IPS-NIHi7 (cell line): ENCODE measurements at regions not wholly inside any gene's neighbourhood (a gene's known extent, or its start where the extent isn't known, plus 50 kb on each side); places are given as distances from the start of the nearest gene placed in this dataset.
"Not testable (repeated sequence)": the region's sequence is repeated elsewhere in the genome, so short reads cannot be mapped to it uniquely, and the experiment has no call there.

Source experiments
- DNase-seq: peaks from one replicate; pipeline ENCODE4 v3.0.0; 2012; ENCODE audit warnings: mixed read lengths; ENCODE audit errors: extremely low spot score

DNA sequence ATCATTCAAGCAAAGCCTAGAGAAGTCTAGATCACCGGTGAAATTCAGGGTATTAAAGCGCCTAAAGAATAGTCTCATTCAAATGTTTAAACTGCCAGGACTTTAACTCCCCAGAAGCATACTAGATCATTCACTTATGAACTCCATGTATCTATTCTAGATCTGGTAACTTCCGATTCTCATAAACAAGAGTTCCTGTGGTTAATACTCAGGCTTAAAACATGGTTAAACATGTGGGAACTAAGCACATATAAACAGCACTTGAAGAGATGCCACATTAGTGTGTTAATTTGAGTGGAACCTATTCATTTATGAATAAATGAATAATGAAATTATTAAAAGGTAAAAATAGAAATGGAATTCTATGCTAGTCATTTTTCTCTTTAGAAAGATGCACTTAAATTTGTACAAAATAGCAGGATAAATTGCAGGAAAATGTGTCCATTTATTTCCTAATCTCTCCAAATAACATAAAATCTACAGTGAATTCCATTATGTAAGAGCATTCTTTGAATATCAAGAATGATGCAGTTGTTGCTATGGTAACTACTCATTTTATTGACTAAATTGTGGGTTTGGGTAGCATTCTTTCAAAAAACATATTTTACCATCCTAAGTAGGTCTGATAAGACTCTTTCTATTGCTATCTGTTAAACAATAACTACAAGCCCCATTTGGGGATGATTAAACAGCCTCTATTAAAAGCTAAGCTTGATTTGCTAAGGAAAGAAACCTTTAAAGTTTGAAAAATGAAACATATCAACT lies 147.6 kb upstream of the TMEM168 start:
- DNase-seq: no peak

DNA sequence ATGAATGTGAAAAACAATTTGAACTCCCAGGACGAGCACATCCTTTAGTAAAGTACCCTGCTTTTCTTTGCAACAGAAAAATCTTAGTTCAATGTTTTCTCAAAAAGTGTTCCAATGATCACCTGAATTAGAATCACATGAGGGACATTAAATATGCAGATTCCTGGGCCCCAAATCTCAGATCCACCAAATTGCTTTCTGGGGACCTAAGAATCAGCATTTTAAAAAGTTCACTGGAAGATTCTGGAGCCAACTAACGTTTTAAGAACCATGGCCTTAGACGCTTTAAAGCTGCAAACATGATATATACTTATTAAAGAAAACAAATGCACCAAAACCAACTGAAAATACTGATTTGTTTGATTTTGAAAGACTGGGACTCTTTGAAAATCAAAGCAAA lies 143.4 kb upstream of the TMEM168 start:
- DNase-seq: no peak

DNA sequence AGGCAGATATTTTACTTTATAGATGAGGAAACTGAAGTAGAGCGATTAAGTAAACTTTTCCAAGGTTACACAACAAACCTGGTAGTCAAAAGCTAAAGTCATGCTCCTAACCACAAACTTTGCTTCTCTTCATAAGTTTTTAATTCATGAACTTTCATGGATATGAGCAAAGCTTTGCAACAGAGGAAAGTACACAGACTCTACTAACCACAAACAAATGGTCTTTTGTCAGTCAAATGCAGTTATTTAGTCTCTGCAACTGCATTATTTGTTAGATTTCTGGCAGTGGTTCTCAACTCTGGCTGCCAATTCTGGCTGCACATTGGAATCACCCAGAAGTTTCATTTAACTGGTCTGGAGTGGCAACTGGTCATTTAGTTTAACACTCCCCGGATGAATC lies 140.6 kb upstream of the TMEM168 start:
- DNase-seq: no peak

DNA sequence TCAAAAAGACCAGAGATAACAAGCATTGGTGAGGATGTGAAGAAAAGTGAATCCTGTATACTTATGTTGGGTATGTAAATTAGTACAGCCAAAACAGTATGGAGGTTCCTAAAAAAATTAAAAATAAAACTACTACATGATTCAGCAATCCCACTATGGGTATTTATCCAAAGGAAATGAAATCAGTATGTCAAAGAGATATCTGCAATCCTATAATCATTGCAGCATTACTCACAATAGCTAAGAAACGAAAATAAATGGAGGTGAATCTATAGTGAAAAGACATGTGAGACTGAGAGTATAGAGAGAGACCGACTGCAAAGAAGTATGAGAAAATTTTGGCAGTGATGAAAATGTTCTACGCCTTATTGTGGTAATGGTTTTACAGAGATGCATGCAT lies 139.2 kb upstream of the TMEM168 start:
- DNase-seq: no peak

DNA sequence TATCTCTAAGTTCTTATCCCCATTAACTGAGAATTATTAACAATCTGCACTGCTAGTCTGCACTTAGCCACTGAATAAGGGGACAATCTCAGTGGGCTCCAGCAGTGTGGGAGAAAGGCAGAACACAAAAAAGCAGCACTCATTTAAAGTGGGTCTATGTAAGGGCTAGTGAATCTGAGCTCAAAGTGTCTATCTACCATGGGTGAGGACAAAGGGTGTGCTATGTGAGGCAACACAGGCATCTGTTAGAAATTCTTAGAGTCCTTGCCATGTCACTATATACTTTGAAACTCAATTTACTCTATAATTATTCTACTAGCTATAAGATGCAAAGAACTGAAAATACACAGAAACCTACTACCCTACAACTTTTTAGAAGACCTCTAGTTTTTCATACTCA lies 135.8 kb upstream of the TMEM168 start:
- no peak for DNase-seq

DNA sequence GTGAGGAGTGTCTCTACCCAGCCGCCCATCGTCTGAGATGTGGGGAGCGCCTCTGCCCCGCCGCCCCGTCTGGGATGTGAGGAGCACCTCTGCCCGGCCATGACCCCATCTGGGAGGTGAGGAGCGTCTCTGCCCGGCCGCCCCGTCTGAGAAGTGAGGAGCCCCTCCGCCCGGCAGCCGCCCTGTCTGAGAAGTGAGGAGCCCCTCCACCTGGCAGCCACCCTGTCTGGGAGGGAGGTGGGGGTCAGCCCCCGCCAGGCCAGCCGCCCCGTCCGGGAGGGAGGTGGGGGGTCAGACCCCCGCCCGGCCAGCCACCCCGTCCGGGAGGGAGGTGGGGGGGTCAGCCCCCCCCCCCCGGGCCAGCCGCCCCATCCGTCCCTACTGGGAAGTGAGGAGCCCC lies 132.4 kb upstream of the TMEM168 start:
- DNase-seq: not testable (repeated sequence)

DNA sequence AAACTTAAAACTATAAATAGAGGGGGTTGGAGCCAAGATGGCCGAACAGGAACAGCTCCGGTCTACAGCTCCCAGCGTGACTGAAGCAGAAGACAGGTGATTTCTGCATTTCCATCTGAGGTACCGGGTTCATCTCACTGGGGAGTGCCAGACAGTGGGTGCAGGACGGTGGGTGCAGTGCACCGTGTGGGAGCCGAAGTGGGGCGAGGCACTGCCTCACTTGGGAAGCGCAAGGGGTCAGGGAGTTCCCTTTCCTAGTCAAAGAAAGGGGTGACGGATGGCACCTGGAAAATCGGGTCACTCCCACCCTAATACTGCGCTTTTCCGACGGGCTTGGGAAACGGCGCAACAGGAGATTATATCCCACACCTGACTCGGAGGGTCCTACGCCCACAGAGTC lies 126.2 kb upstream of the TMEM168 start:
- DNase-seq: not testable (repeated sequence)

DNA sequence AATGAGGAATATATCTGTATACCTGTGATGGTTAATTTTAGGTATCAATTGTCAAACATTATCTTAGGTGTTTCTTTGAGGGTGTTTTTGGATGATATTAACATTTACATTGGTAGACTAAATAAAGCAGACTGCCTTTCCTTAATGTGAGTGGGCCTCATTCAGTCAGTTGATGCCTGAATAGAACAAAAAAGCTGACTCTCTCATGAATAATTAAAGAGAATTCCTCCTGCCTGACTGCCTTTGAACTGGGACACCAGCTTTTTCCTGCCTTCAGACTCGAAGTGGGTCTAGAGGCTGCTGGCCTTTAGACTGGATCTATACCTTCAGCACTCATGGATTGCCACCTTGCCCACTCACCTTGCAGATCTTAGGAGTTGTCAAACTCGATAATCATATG lies 117.9 kb upstream of the TMEM168 start:
- peak; percentile 6 for DNase-seq

DNA sequence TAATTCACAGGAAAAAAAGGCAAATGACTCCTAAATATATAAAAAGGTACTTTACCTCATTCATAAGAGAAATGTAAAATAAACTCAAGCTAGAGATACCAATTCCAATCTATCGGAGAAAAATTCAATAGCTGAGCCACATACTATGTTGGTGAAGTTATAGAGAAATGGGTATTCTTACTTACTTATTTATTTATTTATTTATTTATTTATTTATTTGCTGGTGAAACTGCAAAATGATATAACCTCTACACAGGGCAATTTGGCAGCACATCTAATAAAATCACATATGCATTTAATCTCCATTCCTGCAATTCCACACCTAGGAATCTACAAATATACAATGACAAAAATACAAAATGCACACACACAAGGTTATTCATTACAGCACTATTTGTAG lies 117.5 kb upstream of the TMEM168 start:
- DNase-seq: no peak

DNA sequence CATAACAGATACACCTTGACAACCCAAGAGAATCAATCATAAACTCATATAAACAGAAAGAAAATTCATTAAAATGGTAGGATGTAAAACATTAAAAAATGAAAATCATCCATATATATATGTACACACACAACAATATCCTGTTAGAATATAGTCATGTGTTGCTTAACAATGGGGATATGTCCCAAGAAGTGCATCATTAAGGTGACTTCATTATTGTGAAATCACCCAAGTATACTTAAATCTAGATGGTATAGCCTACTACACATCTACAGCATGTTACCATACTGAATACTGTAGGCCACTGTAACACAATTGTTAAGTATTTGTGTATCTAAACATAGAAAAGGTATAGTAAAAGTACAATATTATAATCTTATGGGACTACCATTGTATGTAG lies 115.8 kb upstream of the TMEM168 start:
- DNase-seq: no peak

DNA sequence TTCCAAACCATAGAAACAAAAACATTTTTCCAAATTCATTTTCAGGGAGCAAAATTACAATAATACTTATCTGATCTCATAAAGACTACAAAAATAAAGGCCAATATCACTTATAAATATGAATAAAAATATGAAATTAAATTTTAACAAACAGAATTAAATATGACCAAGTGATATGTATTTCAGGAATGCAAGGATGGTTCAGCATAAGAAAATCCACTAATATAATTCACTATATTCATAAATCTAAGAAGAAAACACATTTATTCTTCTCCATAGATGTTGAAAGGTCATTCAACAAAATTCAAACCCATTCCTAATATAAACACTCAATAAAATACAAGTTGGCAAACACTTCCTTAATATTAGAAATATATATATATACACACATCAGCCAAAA lies 115.2 kb upstream of the TMEM168 start:
- DNase-seq: no peak

DNA sequence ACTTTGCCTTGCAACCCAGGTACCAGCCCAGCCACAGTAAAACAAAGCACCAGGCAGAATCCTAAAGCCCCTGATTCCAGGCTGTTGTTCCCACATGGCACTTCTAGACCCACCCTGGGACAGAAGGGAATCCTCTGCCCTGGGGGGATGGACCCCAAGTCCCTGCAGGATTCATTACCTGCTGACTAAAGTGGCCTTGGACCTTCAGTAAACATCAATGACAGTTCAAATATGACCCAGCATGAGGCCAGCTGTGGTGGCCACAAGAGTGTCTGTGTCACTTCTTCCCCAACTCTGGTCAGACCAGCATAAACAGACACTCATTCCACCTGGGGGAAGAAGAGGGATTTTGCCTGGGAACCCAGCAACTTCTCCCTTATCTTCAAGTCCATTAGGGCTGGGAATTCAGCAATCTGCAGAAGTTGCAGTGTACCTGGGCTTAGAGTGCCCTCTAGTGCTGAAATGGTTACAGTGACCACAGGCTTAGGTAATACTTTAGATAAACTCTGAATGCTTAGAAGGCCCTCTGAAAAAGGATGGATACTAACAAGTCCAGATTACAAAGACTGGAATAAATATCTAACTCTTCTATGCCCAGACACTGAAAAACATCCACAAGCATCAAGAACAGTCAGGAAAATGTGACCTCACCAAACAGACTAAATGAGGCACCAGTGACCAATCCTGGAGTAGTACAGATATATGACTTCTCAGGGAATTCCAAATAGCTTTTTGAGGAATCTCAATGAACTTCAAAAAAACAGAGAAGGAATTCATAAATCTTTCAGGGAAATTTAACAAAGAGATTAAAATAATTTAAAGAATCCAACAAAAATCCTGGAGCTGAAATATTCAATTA lies 108.5 kb upstream of the TMEM168 start:
- DNase-seq: peak; percentile 72

DNA sequence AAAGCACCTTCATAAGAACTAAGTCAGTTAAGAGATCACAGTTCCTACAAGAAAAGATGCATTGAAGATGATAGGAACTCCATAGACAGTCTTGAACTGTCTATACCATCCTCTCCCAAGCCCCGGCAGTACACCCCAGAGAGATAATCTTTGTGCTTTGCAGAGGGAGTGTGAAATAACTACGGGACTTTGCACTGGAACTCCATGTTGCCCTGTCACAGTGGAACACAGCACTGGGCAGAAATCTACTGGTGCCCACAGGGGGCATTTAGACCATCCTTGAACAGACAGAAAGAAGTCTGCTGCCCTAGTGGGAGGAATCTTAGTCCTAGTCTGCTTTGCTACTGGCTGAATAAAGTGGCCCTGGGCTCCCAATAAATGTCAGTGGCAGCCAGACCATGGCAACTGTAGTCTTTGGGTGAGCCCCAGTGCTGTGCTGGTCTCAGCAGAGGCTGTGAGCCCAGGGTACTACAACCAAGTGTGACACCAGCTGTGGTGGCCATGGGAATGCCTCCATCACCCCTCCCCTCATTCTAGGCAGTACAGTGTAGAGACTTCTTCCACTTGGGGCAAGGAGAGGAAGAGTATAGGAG lies 107.7 kb upstream of the TMEM168 start:
- DNase-seq: no peak

DNA sequence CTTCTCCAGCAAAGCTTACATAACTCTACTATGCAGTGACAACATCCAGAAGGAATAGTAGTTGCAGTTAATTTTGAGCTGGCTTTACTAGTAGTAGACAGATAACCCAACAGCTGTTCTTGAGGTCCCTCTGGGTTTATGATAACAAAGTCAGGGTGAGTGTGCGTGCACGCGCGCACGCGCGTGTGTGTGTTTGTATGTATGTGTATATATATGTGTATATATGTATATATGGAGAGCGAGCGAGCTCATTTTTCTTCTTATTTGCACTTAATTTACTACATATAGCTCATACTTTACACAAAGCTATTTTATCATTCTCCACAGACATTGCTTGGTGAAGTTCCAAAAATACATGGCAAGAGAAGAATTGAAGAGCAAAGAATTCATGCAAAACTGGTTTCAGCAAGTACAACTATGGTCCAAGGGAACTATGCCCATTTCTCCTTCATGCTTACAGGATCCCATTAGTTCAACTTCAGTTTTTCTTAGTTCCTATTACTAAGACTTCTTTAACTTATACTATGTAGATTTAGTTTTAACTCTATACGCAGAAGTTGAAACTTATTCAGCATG lies 105.9 kb upstream of the TMEM168 start:
- no peak for DNase-seq

DNA sequence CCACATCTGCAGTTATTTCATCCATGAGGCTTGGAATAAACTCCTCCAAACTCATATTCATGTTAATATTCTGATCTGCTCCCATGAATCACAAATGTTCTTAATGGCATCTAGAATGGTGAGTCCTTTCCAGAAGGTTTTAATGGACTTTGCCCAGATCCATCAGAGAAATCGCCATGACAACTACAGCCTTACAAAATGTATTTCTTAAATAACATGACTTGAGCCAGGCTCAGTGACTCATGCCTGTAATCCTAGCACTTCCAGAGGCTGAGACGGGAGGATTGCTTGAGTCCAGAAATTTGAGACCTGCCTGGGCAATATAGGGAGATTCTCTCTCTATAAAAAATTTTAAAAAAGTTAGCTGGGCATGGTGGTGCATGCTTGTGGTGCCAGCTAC lies 102.1 kb upstream of the TMEM168 start:
- no peak for DNase-seq

DNA sequence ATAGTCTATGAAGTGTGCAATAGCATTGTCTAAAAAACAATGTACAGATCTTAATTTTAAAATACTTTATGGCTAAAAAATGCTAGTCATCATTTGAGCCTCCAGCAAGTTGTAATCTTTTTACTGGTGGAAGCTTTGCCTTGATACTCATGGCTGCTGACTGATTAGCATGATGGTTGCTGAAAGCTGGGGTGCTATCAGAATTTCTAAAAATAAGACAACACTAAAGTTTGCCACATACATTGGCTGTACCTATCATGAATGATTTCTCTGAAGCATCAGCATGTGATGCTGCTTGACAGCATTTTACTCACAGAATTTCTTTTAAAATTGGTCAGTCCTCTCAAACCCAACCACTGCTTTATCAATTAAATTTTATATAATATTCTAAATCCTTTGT lies 101.5 kb upstream of the TMEM168 start:
- no peak for DNase-seq

DNA sequence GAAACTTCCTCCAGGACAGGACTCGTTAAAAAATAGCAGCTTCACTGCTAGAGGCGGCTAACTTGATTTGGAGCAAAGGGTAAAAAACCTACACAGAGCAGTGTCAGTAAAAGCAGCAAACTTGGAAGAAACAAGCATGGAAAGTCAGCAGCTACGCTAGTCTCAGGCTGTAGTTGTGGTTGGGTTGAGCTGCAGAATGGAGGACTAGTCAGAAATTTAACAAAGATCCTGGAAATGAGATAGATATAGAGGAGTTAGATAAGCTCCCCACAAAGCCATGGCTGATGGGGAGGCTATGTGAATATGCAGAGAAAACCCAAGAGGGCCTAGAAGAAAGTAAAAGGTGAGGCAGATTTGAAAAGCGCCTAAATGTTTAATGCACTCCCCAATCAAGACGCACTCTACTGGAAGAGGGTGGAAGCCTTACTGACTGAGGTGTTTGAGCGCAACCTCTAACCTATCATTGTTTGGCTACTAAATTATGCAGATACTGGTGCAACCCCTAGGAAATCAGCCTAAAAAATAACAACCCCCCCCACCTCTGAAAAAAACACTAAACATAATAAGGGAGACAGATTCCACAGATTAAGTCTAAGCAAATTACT lies 99.7 kb upstream of the TMEM168 start:
- no peak for DNase-seq

DNA sequence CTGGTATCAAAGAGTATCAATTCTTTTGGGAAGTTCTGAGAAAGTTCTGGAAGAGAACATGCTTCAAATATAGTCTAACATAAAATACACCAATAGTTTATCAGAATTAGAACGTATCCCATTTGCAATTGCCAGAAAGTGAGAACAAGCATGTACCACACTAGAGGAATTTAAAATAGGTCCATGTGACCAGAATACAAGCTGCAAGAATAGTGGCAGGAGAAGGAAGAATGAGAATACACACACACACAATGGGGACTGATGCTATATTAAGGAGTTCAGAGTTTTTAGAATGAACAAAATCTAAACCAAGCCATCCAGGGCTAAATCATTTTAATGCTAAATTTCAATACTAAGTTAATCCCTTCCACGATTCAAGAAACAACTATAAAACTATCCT lies 99.1 kb upstream of the TMEM168 start:
- DNase-seq: no peak

DNA sequence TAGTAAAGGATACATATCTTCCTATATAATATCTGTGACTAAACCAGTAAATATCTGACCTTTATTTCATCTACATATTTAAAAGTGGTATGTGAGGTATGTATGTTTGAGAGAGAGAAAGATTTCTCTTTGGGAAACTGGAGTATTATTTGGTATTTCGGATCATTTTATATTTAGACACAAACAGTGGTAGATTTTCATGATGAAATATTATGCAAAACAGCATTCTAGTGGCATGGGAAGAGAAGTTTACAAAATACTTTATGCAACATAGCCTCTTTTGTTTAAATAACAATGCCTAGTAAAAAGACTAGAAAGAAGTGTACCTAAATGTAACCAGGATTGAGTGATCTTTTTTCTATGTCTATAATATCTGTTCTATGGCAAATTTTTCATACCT lies 98.6 kb upstream of the TMEM168 start:
- no peak for DNase-seq

DNA sequence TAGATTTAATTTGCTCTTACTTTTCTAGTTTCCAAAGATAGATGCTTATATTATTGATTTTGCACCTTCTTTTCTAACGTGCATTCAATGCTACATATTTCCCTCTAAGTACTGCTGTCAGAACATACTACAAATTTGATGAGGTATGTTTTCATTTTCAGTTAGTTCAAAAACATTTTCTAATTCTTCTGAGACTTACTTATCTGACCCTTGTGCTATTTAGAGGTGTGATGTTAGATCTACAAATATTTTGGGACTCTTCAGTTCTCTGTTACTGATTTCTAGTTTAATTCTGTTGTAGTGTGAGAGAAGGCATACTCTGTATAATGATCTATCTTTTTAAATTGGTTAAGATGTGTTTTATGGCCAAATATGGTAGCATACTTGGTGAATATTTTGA lies 97.8 kb upstream of the TMEM168 start:
- DNase-seq: no peak

DNA sequence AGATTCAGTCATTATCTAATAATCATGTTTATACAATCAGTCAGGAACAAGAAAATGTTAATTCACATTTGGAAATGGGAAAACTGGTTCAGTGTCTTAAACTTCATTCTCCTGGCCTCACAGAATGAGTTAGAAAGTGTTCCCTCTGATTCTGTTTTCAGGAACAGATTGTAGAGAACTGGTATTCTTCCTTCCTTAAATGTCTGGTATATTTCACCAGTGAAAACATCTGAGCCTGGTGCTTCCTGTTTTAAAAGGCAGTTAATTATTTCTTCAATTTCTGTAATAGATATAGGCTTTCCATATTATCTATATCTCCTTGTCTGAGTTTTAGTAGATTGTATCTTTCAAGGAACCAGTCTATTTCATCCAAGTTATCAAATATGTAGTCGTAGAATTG lies 97.1 kb upstream of the TMEM168 start:
- DNase-seq: no peak

DNA sequence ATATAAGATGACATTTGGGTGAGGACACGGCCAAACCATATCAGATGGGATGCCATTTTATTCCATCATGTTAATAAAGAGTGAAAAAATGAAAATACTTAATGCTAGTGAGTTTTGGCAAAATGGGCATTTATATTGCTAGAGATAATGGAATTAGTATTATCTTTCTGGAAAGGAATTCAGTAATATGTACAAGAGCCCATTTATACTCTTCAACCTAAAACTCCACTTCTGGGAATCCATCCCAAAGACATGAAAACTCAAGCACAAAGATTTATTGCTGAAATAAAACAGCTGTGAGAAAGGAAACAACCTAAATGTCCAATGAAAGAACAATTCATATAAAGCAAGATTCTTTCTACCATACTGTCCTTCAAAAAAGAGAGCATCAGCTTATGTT lies 96.0 kb upstream of the TMEM168 start:
- DNase-seq: no peak
